H1 (cell line): ENCODE measurements at regions not wholly inside any gene's neighbourhood (a gene's known extent, or its start where the extent isn't known, plus 50 kb on each side); places are given as distances from the start of the nearest gene placed in this dataset.
A peak's percentile ranks its signal among the peaks of the same experiment; 100 is the strongest.

ENCODE experiments used
- CTCF ChIA-PET: fragments of 300-600 bp; sonication (Branson Sonifier 250); formaldehyde crosslinking; loops from one replicate; lab custom pipeline; 2021; ENCODE audit not compliant: partially characterized antibody; lab: Charles Lee
- POLR2A ChIA-PET: fragments of 300-600 bp; sonication (Branson Sonifier 250); formaldehyde crosslinking; loops from one replicate; lab custom pipeline; 2021; ENCODE audit warnings: inconsistent platforms; ENCODE audit not compliant: partially characterized antibody; lab: Charles Lee
- DNase-seq, 2 experiments: peaks; one replicate each; pipeline versions ENCODE4 v3.0.0 to v3.0.0-alpha.2; 2010 to 2022; ENCODE audit warnings: low spot score in 2 of 2, low read depth in 1 of 2, mixed read lengths in 1 of 2
- FAIRE-seq: peaks from 2 replicates; lab custom pipeline; 2011; peaks lifted over from hg19 to GRCh38; lab: Jason Lieb, UNC
- H2AFZ ChIP-seq: 2 replicates; pipeline ENCODE4 v1.8.1; 2012; ENCODE audit warnings: low read length, inconsistent platforms
- H2AK5ac ChIP-seq: 2 replicates; pipeline ENCODE4 v1.6.1; 2013; ENCODE audit warnings: low read depth, low read length
- H2BK120ac ChIP-seq: replicated peaks from 2 replicates; pipeline ENCODE3; 2013; ENCODE audit warnings: low read depth, low read length, inconsistent platforms
- H2BK12ac ChIP-seq: 2 replicates; pipeline ENCODE4 v1.6.1; 2013; ENCODE audit warnings: low read depth, low read length
- H2BK15ac ChIP-seq: 2 replicates; pipeline ENCODE4 v1.6.1; 2013; ENCODE audit warnings: low read length
- H2BK20ac ChIP-seq: 2 replicates; pipeline ENCODE4 v1.6.1; 2013; ENCODE audit warnings: low read length
- H2BK5ac ChIP-seq: 2 replicates; pipeline ENCODE4 v1.6.1; 2013; ENCODE audit warnings: low read depth, low read length
- H3K14ac ChIP-seq: 2 replicates; pipeline ENCODE4 v1.6.1; 2013; ENCODE audit warnings: inconsistent platforms; ENCODE audit not compliant: insufficient read length
- H3K18ac ChIP-seq: 2 replicates; pipeline ENCODE4 v1.6.1; 2013; ENCODE audit warnings: low read length; ENCODE audit errors: extremely low read depth
- H3K23ac ChIP-seq: 2 replicates; pipeline ENCODE4 v1.6.1; 2013; ENCODE audit warnings: inconsistent platforms; ENCODE audit not compliant: insufficient read length
- H3K23me2 ChIP-seq: 2 replicates; pipeline ENCODE4 v1.6.1; 2013; ENCODE audit warnings: low read depth, low read length
- H3K27ac ChIP-seq: 2 replicates; pipeline ENCODE4 v1.6.1; 2011; ENCODE audit warnings: low read depth, low read length, inconsistent platforms
- H3K27me3 ChIP-seq, 4 experiments: replicated peaks in 1 of 4; 1 replicate in 1 of 4; 2 replicates in 3 of 4; pipeline versions ENCODE4 v1.6.1 to v1.8.1; 2011 to 2013; ENCODE audit warnings: low read length in 3 of 4, mild to moderate bottlenecking in 3 of 4, inconsistent platforms in 2 of 4, mixed read lengths in 2 of 4, moderate library complexity in 1 of 4; ENCODE audit not compliant: control insufficient read depth in 3 of 4, insufficient read depth in 3 of 4; ENCODE audit errors: extremely low read depth in 1 of 4
- H3K36me3 ChIP-seq, 4 experiments: 2 replicates each; pipeline versions ENCODE4 v1.6.1 to v1.8.1; 2011 to 2013; ENCODE audit warnings: mild to moderate bottlenecking in 4 of 4, low read length in 3 of 4, moderate library complexity in 2 of 4, control low read depth in 1 of 4, inconsistent platforms in 1 of 4; ENCODE audit not compliant: insufficient read depth in 4 of 4, control insufficient read depth in 2 of 4
- H3K4ac ChIP-seq: replicated peaks from 2 replicates; pipeline ENCODE3; 2013; ENCODE audit warnings: low read length, low read depth, mixed read lengths, inconsistent platforms; ENCODE audit not compliant: insufficient read length
- H3K4me1 ChIP-seq, 4 experiments: replicated peaks in 1 of 4; 1 replicate in 1 of 4; 2 replicates in 3 of 4; pipeline versions ENCODE4 v1.6.1 to v1.8.1; 2011 to 2013; ENCODE audit warnings: low read length in 3 of 4, inconsistent platforms in 2 of 4, mixed read lengths in 1 of 4; ENCODE audit not compliant: insufficient read depth in 4 of 4, control insufficient read depth in 3 of 4
- H3K4me2 ChIP-seq, 2 experiments: 2 replicates each; pipeline versions ENCODE4 v1.6.1 to v1.8.1; 2011 to 2013; ENCODE audit warnings: low read depth in 2 of 2, low read length in 2 of 2, control low read depth in 1 of 2, inconsistent platforms in 1 of 2, mild to moderate bottlenecking in 1 of 2; ENCODE audit not compliant: insufficient read depth in 1 of 2
- H3K4me3 ChIP-seq, 4 experiments: fragments of 200-600, 300-600 bp in 1 of 4; sonication (generic), shearing (Covaris generic), sonication (Bioruptor Twin) in 1 of 4; 2 replicates each; pipeline versions ENCODE4 v1.5.1 to v1.8.1; 2011 to 2016; ENCODE audit warnings: low read length in 4 of 4, low read depth in 3 of 4, control low read depth in 2 of 4, inconsistent platforms in 2 of 4, mild to moderate bottlenecking in 2 of 4, mixed read lengths in 1 of 4, moderate library complexity in 1 of 4; ENCODE audit not compliant: insufficient read depth in 2 of 4; ENCODE audit errors: extremely low read depth in 1 of 4
- H3K56ac ChIP-seq: replicated peaks from 2 replicates; pipeline ENCODE3; 2013; ENCODE audit warnings: low read depth, mild to moderate bottlenecking, mixed read lengths, low read length, inconsistent platforms; ENCODE audit not compliant: insufficient read length
- H3K79me1 ChIP-seq: 2 replicates; pipeline ENCODE4 v1.6.1; 2013; ENCODE audit warnings: low read depth, low read length, control low read depth
- H3K79me2 ChIP-seq, 2 experiments: 2 replicates each; pipeline versions ENCODE4 v1.6.1 to v1.8.1; 2012 to 2013; ENCODE audit warnings: low read length in 2 of 2, mild to moderate bottlenecking in 2 of 2, inconsistent platforms in 1 of 2; ENCODE audit not compliant: insufficient read depth in 2 of 2, control insufficient read depth in 1 of 2
- H3K9ac ChIP-seq, 4 experiments: replicated peaks in 1 of 4; 1 replicate in 1 of 4; 2 replicates in 3 of 4; pipeline versions ENCODE4 v1.6.1 to v1.8.1; 2011 to 2013; ENCODE audit warnings: low read depth in 3 of 4, low read length in 3 of 4, control low read depth in 2 of 4, mild to moderate bottlenecking in 2 of 4, moderate library complexity in 2 of 4, inconsistent platforms in 1 of 4; ENCODE audit errors: extremely low read depth in 1 of 4
- H3K9me3 ChIP-seq, 2 experiments: 2 replicates each; pipeline versions ENCODE4 v1.6.1 to v1.8.1; 2012 to 2013; ENCODE audit warnings: mild to moderate bottlenecking in 2 of 2, moderate library complexity in 2 of 2, control low read depth in 1 of 2, inconsistent platforms in 1 of 2, low read depth in 1 of 2, low read length in 1 of 2, mixed read lengths in 1 of 2; ENCODE audit not compliant: insufficient read depth in 2 of 2
- H4K20me1 ChIP-seq, 2 experiments: replicated peaks in 1 of 2; 2 replicates each; pipeline versions ENCODE3 to v1.8.1; 2011 to 2013; ENCODE audit warnings: inconsistent platforms in 2 of 2, low read length in 2 of 2, mild to moderate bottlenecking in 1 of 2; ENCODE audit not compliant: insufficient read depth in 2 of 2, control insufficient read depth in 1 of 2
- H4K5ac ChIP-seq: 2 replicates; pipeline ENCODE4 v1.6.1; 2013; ENCODE audit warnings: low read length, low read depth, mixed read lengths, inconsistent platforms; ENCODE audit not compliant: insufficient read length
- H4K8ac ChIP-seq: 2 replicates; pipeline ENCODE4 v1.8.0; 2013; ENCODE audit warnings: mild to moderate bottlenecking, moderate library complexity, low read length, inconsistent platforms; ENCODE audit not compliant: insufficient read depth; ENCODE audit errors: extremely low read depth
- H4K91ac ChIP-seq: replicated peaks from 2 replicates; pipeline ENCODE3; 2013; ENCODE audit warnings: low read length, mixed read lengths, inconsistent platforms; ENCODE audit not compliant: insufficient read length
- EZH2 ChIP-seq: fragments of 200-600 bp; sonication (generic); IDR thresholded peaks from 2 replicates; pipeline ENCODE4 v1.7.1; 2012; ENCODE audit warnings: low read depth, mild to moderate bottlenecking, moderate library complexity, low read length, inconsistent platforms; ENCODE audit not compliant: severe bottlenecking
- FOSL1 ChIP-seq: IDR thresholded peaks from 2 replicates; pipeline ENCODE4 v1.6.1; 2011; ENCODE audit warnings: mild to moderate bottlenecking, low read depth, low read length, moderate library complexity; ENCODE audit not compliant: insufficient read depth
- HDAC6 ChIP-seq: IDR thresholded peaks from one replicate; pipeline ENCODE4 v1.7.1; 2012; ENCODE audit warnings: low read depth, mild to moderate bottlenecking, inconsistent platforms, low read length, moderate library complexity
- POLR2A ChIP-seq, 2 experiments: IDR thresholded peaks; 1 replicate in 1 of 2; 2 replicates in 1 of 2; pipeline ENCODE4 v1.6.1; 2011; ENCODE audit warnings: low read depth in 2 of 2, low read length in 2 of 2, mild to moderate bottlenecking in 2 of 2; ENCODE audit errors: control extremely low read depth in 1 of 2
- RBBP5 ChIP-seq: IDR thresholded peaks from 2 replicates; pipeline ENCODE4 v1.7.1; 2012; ENCODE audit warnings: low read depth, mild to moderate bottlenecking, inconsistent platforms, low read length, moderate library complexity, borderline replicate concordance
- USF2 ChIP-seq: IDR thresholded peaks from 2 replicates; pipeline ENCODE4 v1.6.1; 2011; ENCODE audit warnings: low read length, improper control_type of control experiment
- ZNF274 ChIP-seq: IDR thresholded peaks from 2 replicates; pipeline ENCODE4 v1.7.0; 2012; ENCODE audit warnings: low read length, borderline replicate concordance; ENCODE audit errors: extremely low read depth
- WGBS, 2 experiments: shearing (Covaris generic) in 1 of 2; methylation state at CpG; one replicate each; pipeline versions ENCODE4 v1.1.6 to v1.1.7; 2013 to 2015; ENCODE audit warnings: low lambda C conversion rate in 2 of 2, mixed read lengths in 2 of 2, inconsistent platforms in 1 of 2, low coverage in 1 of 2, missing lambda C conversion rate in 1 of 2; ENCODE audit not compliant: insufficient replicate concordance in 2 of 2, insufficient coverage in 1 of 2, insufficient read length in 1 of 2; ENCODE audit errors: extremely low coverage in 1 of 2, missing lambda C conversion rate in 1 of 2; 5-methylcytosine and 5-hydroxymethylcytosine counted together

- Histone ChIP-seq H3K56ac (no peak overlapping the region), H3K79me1 (no peaks in the 10 kb centered on the region), H3K23ac (no peak overlapping the region), H2BK5ac (no peak overlapping the region), H3K14ac (no peak overlapping the region), H3K9me3 (no peaks in the 10 kb centered on the region), H2BK12ac (no peak overlapping the region), H3K36me3 (no peaks in the 10 kb centered on the region), H2AFZ (no peak overlapping the region), H4K8ac (no peak overlapping the region), H4K5ac (no peak overlapping the region), H2AK5ac (no peak overlapping the region), H3K23me2 (no peaks in the 10 kb centered on the region), H3K9ac (no peak overlapping the region), H2BK120ac (peak overlapping the region; percentile 35), H3K18ac (no peak overlapping the region), H3K79me2 (no peaks in the 10 kb centered on the region), H3K27ac (no peak overlapping the region), H4K20me1 (no peaks in the 10 kb centered on the region), H3K27me3 (no peaks in the 10 kb centered on the region), H3K4me3 (no peak overlapping the region), H2BK15ac (no peak overlapping the region), H2BK20ac (no peak overlapping the region), H3K4me2 (no peak overlapping the region), H3K4ac (no peak overlapping the region), H4K91ac (peak overlapping the region; percentile 36), H3K4me1 (peaks cover 0 to 9% (median 5%) of the 10 kb centered on the region in 4 experiments; a peak in 4 of 7 replicates)
- no peak for DNase-seq
- 84% methylated on average over 2 of the region's 2 CpGs; no CpG with 5 or more reads in 1 of the 2 experiments for WGBS, 2 experiments
- no peak for FAIRE-seq
- no peak for TF ChIP-seq HDAC6
- no peak for TF ChIP-seq FOSL1
- no peak for TF ChIP-seq USF2
- no peak for TF ChIP-seq POLR2A (IDR thresholded peaks at IDR 0.05; ENCODE audit: control extremely low read depth in 1 of 2, low read depth in 2 of 2, low read length in 2 of 2)
- TF ChIP-seq ZNF274 = no peak
- no peak for TF ChIP-seq EZH2
- TF ChIP-seq RBBP5 = no peak
- POLR2A ChIA-PET = no interaction called here
- CTCF ChIA-PET = no interaction called here
Observed at GRCh38 chr2:144595279-144595678, 75.4 kb upstream of the ZEB2 start.
